ENCODE measurements at regions not wholly inside any gene's neighbourhood (a gene's known extent, or its start where the extent isn't known, plus 50 kb on each side); places are given as distances from the start of the nearest gene placed in this dataset.
A peak's percentile ranks its signal among the peaks of the same experiment; 100 is the strongest.

- TF ChIP-seq BHLHE40 (IDR thresholded peaks at IDR 0.05; ENCODE audit: low read depth, low read length): no peak
- no peak for TF ChIP-seq ZSCAN20 (CRISPR knock-in tag; IDR thresholded peaks at IDR 0.05)
- no peak for TF ChIP-seq ATOH8 (CRISPR knock-in tag; IDR thresholded peaks at IDR 0.05; ENCODE audit: low read depth)
- no peak for TF ChIP-seq MYC (IDR thresholded peaks at IDR 0.05; ENCODE audit: borderline replicate concordance, low read length)
These were observed 72.0 kb upstream of the PAPPA start (continued) for GRCh38 chr9:116081435-116082115.

- FAIRE-seq (no peak), ATAC-seq (no peak), DNase-seq (ENCODE audit: low read depth in 1 of 2, low spot score in 1 of 2) (no peak)
- Histone ChIP-seq H3K4me3 (no peak overlapping the region), H3K27ac (peak overlapping the region in 1 of 2 experiments; percentile 84; a peak in 4 of 6 replicates), H3K4me2 (no peak overlapping the region), H3K9me3 (no peaks in the 10 kb centered on the region), H3K4me1 (peaks cover 26% of the 10 kb centered on the region)
- 88% methylated on average over 2 of the region's 2 CpGs for WGBS (ENCODE audit: missing lambda C conversion rate)
- POLR2A ChIA-PET: no interaction called here
- TF ChIP-seq TFCP2L1 (CRISPR knock-in tag; IDR thresholded peaks at IDR 0.05) (no peak), POLR2AphosphoS2 (conservative IDR thresholded peaks at IDR 0.05; ENCODE audit: low read length) (no peak), HOXB13 (CRISPR knock-in tag; IDR thresholded peaks at IDR 0.05; ENCODE audit: low read depth) (no peak), NR3C1 (IDR thresholded peaks at IDR 0.05) (no peak), RFX5 (IDR thresholded peaks at IDR 0.05) (peak; percentile 76), ELK1 (IDR thresholded peaks at IDR 0.05; ENCODE audit: low read depth, low read length) (no peak), JUNB (IDR thresholded peaks at IDR 0.05) (no peak)
- CTCF ChIA-PET: interaction anchor here (0.9 kb wide), 1 partner anchor 57 kb away, joined by 3 read pairs; no protein-coding TSS in a partner anchor
These were observed 69.8 kb upstream of the PAPPA start for GRCh38 chr9:116083837-116084236.

GRCh38 chr9:116084497-116084896, 69.1 kb upstream of the PAPPA start:
- POLR2A ChIA-PET: no interaction called here
- Histone ChIP-seq H3K4me1 (peaks cover 28% of the 10 kb centered on the region), H3K9me3 (no peaks in the 10 kb centered on the region), H3K4me3 (no peak overlapping the region), H3K4me2 (no peak overlapping the region), H3K27ac (peak overlapping the region; percentile 20 to 84; a peak in 4 of 6 replicates)
- no peak for TF ChIP-seq ATOH8 (CRISPR knock-in tag; IDR thresholded peaks at IDR 0.05; ENCODE audit: low read depth)
- no peak for TF ChIP-seq ZC3H11A (IDR thresholded peaks at IDR 0.05)
- no peak for TF ChIP-seq SMC3 (IDR thresholded peaks at IDR 0.05)
- no peak for TF ChIP-seq MAZ (IDR thresholded peaks at IDR 0.05; ENCODE audit: borderline replicate concordance, low read depth, low read length)
- no peak for TF ChIP-seq EHMT2 (IDR thresholded peaks at IDR 0.05; ENCODE audit: low read depth)
- no peak for TF ChIP-seq ZSCAN20 (CRISPR knock-in tag; IDR thresholded peaks at IDR 0.05)
- ATAC-seq (no peak), DNase-seq (ENCODE audit: low read depth in 1 of 2, low spot score in 1 of 2) (no peak), FAIRE-seq (no peak)
- CTCF ChIA-PET: interaction anchor here (0.9 kb wide), 1 partner anchor 57 kb away, joined by 3 read pairs; no protein-coding TSS in a partner anchor
- WGBS (ENCODE audit: missing lambda C conversion rate): 86% methylated on average over 1 of the region's 1 CpG

- 19% methylated on average over 1 of the region's 1 CpG for WGBS (ENCODE audit: missing lambda C conversion rate)
- CTCF ChIA-PET: interaction anchor here (0.6 to 1.9 kb wide), 2 partner anchors 12 to 969 kb away, joined by 4 read pairs; no protein-coding TSS in a partner anchor
These were observed 66.3 kb upstream of the PAPPA start for GRCh38 chr9:116087246-116087645.

More at GRCh38 chr9:116087246-116087645, 66.3 kb upstream of the PAPPA start:
- Histone ChIP-seq H3K4me2 (peak overlapping the region; percentile 63), H3K9me3 (peaks cover 8% of the 10 kb centered on the region; the same call in 1 of the 3 replicates), H3K4me1 (peaks cover 28% of the 10 kb centered on the region), H3K27ac (peak overlapping the region; percentile 77 to 84), H3K4me3 (no peak overlapping the region)
- peak; percentile 13 for FAIRE-seq
- DNase-seq (ENCODE audit: low read depth in 1 of 2, low spot score in 1 of 2): peak; percentile 8 to 71
- ATAC-seq: peak; percentile 79
- TF ChIP-seq MAFK (IDR thresholded peaks at IDR 0.05; ENCODE audit: partially characterized antibody) (no peak), CEBPB (IDR thresholded peaks at IDR 0.05) (peak in 1 of 2 experiments; percentile 7; a peak in 1 of 4 replicates)
- POLR2A ChIA-PET: interaction anchor here (1.0 to 1.9 kb wide), 5 partner anchors 65 to 415 kb away, joined by 3 to 34 read pairs (median 5); partner anchors contain the start of gene PAPPA
